Activated CD8-positive, alpha-beta memory T cell treated with anti-CD3 and anti-CD28 coated beads for 48 hours (primary cell): ENCODE measurements at regions not wholly inside any gene's neighbourhood (a gene's known extent, or its start where the extent isn't known, plus 50 kb on each side); places are given as distances from the start of the nearest gene placed in this dataset.

ENCODE experiments used
- DNase-seq, 3 experiments: peaks; one replicate each; pipeline ENCODE4 v3.0.0-alpha.2; 2020; ENCODE audit warnings: low read depth in 2 of 3, low spot score in 2 of 3

DNA sequence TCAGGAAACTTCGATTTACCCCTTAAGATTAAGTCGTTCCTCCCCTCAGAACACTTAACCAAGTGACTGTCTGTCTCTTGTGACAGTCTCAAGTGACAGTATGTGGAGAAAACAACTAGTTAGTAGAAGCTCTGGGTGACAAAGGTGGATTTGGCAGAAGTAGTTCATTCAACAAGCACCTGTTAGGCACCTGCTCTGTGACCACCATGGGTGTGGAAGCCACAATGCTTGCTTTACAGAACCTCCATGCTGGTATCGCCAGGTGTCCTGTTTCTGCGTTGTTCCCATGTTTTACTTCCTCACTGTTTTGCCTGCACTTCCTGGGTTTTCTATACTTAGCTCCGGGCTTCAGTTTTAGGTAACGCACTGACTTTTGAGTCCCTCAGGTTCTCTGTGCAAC lies 337.4 kb upstream of the DCC start:
- DNase-seq: no peak

DNA sequence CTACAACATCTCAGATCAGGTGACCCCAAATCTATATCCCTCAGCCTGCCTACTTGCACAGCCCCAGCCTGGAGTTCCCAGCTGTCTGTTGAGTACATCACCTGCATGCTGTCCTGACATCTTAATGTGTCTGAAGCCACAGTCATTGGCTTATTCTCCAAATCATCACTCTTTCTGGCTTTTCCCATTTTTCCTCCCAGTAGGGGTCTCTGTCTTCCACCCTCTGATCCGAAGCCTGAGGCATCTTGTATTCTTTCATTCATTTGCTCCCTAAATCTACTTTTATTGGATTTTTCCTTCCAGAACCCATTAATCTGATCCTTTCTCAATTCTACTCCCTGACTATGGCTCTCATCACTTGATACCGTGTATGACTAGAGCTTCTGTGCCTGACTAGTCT lies 332.9 kb upstream of the DCC start:
- DNase-seq: no peak

DNA sequence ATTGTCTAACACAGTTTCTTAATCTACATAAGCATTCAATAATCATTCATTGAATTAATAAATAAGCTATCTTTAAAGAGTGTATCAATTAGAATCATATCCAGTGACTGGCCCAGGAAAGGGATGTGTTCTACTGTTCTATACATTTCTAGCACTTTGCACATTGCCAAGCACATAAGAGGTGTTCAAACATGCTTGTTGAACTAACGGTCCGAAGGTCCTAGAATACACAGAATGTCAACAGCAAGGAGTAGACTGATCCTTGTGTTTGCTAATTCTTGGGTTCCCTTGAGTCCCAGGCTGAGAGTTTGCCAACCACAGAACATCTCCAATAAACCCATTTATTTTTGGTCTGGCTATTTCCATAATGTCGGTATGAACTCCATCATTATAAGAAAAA lies 331.7 kb upstream of the DCC start:
- DNase-seq: no peak

DNA sequence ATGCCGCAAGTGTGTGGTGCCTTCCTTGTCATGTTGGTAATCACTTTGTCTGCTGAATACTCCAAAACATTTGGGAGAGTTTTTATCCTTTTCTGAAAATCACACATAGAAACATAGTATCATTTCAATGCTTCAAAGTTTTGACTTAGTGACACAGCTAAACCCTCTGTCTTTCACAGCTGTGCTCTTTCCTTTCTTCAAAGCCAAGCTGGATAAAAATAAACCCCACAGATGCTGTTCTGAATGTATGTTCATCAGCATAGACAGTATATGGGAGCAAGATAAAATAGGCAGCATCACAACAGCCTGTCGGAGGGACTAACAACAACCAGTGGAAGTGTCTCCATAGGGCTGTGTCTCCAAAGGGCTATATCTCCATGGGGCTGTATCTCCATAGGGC lies 331.3 kb upstream of the DCC start:
- no peak for DNase-seq

DNA sequence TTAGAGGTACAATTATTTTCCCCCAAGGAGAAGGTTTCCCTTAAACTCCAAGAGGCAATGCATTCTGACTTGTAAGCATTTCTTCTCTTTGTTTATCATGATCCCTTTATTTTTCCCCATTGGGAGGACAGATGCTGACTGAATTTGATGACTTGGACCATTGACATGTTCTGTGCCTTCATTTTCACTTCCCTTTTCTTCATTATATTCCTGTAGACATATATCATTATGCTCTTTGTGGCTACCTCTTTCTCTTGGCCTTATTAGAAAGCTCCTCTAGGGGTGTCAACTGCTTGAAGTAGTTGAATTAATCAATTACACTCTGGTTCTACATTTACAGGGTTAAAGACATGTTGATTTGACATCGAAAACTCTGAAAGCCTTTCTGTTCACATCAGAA lies 330.0 kb upstream of the DCC start:
- no peak for DNase-seq

DNA sequence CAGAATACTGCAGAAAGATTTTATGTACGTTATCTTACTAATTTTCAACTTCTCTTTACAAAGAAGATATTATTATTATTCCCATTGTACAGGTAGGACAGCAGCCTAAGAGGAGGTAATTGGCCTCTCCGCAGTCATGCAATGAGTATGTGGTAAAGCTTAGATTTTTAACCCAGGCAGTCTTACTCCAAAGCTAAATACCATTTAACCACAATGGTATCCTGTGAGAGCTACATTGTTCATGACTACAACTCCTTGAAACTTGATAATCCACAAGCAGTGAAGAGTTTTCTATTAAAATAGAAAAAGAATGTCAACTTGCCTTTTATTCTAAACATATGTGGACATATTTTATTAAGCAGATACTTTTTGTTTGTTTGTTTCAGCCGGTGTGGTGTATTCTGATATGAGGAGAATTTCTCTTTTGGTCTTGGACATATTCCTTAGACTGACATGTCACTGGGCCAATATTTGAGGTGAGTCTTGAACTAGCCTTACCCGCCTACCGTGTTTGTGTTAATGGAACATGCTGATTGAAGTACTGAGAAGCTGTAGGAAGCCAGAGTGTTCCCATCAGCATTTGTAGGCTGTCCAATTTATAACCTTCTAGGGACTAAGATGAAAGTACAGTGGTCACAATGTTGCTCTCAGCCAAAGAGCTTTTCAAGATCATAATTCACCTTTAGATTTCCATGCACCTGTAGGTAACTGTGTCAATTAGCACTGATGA lies 293.9 kb upstream of the DCC start:
- DNase-seq: no peak

DNA sequence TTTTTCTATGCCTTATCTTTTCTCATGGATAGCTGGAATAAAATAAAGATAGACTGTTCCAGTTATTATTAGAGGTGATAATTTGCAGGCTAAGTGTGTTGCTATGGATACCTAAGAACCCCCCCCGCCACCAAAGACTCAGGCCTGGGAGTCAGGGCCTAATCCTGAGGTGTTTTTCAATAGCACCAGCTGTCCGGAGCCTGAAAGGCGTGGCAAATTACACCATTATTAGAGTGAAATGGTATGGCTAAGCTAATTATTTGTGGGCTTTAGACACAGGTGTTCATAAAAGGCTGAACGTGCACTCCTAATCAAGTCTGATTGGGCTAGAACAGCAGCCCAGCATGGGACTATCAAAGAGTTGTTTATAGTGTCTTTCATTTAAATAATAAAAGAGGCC lies 293.2 kb upstream of the DCC start:
- no peak for DNase-seq

DNA sequence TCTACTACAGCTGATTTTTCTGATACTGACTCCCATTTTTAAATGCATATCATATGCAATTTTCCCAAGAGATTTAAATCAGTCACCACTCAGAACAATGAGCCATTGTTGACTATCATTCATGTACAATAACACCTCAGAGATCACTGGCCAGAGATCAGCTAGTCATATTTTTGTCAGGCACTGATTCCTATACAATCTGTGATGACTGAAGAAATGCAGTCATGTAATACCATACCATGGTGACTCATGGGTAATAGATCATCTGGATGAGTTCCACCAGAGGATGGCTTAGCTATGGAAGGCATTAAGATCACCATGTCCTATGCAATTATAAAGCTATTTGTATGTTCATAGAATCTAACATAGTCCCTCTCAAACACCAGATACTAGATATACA lies 285.7 kb upstream of the DCC start:
- no peak for DNase-seq

DNA sequence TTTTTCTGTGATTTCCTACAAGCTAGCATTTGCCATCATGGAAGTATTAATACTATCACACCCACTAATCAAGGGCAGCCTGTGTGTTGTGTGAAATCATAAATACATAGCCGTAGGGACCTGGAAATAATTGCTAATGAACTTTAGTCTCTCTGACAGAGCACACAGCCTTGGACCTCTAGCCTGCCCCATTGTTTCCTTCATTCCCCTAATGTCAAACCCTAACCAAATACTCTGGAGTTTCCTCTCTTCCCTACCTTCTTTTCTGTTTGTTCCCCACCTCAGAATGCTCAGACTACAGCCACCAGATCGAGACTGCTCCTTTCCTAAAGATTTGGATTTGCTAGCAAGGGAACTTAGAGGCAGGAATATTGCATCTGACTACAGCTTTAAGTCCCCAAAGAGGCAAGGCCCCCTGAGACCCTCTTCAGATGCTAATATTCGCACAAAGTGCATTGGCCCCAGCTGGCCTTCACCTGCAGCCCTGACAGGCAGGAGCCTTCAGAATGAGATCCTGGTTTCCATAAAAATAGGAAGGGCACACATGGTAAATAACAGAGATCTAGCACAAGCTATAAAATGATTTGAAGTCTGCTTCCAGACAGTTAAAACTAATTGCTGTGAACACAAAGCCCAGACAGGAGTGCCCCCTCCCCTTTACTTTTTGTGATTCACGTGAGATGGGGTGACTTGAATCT lies 279.2 kb upstream of the DCC start:
- no peak for DNase-seq

DNA sequence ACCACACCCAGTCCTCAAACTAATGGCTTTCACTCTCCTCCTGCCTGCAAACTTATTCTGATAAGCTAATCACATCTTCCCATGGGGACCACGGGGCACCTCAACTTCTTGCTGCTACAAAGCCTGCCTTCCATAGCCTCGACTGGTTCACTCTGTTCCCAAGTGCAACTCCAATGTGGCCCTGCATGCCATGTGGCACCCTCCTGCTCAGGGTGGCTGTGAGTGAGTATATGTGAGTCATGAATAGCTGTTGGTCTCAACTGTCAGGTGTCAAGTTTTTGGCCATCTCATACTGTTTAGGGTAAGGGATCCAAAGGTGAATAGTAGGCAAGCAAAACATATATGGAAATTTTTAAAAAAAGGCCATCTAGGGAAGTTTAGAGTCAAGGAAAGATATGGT lies 276.1 kb upstream of the DCC start:
- DNase-seq: no peak

DNA sequence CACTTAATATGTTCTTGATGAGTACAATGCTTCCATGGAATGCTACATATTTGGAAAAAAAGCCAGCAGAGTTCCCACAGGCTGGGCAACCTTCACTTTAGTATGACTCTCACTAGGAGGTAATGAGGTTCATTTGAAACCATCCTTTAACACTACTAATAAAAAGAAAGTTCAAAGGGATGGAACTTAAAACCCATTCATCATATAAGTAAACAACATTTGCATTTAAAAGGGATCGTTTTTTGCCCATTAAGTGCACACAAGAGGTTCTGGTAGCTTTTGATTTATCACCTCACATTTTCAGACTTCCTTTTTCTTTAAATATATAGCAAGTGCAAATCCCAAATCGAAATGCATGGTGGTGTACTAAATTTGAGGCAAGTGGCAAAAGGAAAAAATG lies 270.8 kb upstream of the DCC start:
- no peak for DNase-seq

DNA sequence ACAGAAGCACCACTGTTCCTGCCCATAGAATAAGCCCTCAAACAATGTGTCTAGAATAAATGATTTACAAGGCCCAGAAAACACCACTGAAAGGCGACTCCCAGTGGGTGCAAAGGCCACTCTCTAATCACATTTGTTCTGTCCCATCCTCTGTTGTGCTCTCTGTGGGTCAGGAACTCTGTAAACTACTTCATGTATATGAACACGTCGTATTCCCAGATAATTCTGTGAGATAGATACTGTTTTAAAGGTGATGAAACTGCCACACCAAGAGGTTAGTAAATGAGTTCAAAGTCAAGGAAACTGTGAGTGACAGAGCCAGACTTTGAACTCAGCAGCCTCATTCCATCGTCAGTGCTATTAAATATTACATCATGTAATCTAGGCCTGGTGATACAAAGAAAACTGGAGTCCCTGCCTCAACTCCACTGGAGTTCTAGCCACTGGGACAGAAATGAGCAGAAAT lies 269.7 kb upstream of the DCC start:
- no peak for DNase-seq

DNA sequence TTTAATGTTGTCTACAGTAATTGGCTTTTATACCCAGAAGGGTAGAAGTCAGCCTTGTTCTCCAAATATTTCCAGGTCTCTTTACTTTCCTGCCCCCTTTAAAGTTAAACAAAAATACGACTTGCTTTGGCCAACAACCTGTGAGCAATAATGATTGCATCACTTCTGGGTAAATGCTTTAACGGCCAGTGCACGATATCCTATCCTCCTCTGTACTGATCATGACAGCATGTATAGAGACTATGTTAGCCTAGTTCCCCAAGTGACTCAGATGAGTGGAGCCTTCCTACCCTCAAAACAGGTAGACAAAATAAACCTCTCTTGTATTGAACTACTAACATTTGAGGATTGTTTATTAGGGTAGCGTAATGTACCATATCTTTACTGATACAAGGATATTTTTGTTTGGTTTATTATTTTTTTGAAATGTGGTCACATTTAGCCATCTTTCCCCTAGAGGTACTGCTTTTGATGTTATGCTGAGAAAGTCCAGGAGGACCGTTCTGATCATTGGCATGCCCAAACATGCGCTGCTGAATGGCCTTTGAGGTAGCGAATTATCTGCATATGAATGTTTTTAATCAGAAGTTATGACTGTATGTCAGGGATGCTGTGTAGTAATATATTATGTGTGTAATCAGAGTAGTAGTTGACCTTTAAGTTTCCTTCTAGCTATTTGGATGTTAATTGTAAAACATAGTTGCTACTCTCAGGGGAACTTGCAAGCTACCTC lies 262.6 kb upstream of the DCC start:
- DNase-seq: no peak

DNA sequence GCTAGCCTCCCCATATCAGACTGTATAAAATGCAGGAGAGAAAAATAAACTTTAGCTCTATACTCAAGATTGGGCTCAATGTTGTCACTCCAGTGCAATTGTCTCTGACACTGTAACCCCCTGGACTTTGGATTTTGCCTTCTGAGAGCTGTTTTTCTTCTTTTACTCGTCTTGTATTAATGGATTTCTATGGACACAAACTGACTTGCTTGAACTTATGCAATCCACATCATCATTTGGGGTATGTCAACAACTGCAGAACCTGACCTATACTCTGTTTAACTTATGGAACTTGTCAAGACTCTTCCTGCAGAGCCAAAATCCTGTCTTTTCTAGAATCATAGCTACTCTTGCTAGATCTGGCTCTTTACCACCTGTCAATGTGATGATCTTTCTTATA lies 257.8 kb upstream of the DCC start:
- no peak for DNase-seq

DNA sequence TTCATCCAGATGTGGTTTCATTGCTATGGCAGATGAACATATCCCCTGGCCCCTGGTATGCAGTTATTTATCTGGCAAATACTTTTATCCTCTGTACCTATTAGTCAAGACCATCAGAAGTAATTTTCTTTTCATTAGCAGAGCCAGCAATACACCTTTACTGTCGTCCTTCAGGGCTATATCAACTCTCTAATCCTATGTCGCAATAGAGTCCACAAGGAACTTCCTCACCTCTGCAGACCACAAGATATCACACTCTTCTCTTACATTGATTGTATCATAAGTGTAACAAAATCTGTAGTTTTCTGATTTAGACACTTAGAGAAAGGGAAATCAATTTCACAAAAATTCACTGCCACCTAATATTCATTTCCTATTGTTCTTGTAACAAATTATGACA lies 252.9 kb upstream of the DCC start:
- DNase-seq: no peak

DNA sequence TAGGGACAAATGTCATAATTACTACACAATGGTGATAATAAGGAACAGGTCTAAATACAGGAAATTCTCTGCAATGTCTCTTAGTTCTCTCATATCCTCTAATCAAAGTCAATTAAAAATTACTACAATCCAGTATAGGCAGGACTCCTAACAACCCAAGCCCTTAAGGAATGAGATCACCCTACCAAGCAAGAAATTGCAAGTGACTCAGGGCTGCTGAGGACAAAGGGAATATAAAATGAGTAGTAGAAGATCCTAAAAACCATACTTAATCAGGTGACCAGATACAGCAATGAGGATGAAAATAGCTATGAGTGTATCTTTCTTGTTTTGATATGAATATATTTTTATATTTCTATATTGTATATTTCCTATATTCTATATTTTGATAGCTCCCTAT lies 250.0 kb upstream of the DCC start:
- DNase-seq: no peak

DNA sequence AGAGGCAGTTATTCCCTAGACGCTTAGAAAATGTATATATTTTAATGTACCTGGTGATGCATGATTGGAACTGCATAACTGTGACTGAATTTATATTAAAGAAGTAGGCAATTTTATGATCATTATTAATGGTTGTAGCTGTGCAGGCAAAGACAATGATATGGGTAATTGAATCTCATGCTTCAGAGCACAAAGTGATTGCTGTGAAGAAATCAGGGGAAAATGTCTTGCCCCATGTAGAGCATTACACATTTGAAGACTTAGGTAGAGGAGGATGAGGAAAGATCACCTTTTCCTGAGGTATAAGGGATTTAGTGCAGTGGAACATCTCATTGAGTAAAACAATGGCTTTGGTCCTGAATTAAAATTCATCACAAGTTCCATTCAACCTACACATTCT lies 246.8 kb upstream of the DCC start:
- DNase-seq: no peak

DNA sequence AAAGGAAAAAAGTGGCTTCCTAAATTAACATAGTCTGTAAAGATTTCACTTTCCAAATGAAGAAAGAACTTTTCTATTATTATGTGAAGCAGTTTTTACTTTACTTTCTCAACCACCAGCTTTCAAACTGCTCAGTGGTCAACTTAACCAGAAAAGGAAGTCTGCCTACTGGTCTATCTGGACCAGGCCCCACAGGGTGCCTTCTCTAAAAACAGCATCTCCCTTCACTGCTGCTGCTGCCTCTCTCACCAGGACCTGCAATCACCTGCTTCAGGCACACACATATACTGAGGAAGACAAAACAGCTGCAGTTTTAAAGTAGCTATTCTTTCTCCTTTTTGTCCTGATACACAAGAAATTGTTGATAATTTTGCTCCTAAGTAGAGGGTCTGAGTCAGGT lies 221.3 kb upstream of the DCC start:
- DNase-seq: no peak

DNA sequence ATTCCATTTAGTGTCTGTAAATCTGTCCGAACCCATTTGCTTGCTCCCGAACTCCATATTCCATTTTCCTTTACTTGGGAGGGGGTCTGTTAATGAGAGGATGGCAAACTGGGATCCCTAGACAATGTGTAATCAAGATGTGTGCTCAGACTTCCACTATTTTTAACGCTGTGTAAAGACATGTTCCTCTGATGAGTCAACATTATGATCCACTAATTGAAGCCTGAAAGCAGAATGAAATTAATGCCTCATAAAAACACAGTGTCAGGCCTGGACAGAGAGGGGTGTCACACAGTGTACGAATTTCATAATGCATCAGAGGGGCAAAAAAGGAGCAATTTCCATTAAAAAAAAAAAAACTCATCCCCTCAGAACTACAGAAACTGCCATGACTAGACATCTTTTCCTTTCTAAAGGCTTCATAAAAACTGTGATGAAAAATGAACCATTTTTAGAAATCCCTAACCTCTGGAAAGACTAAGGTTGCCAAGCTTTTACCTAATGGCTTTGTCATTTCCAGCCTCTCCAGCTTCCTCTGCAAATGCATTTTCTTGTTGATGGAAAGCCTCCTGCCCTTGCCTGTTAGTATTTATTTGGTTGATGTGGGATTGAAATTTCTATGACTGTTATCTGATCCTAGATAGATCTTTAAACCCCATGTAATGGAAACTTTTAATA lies 209.2 kb upstream of the DCC start:
- DNase-seq: no peak

DNA sequence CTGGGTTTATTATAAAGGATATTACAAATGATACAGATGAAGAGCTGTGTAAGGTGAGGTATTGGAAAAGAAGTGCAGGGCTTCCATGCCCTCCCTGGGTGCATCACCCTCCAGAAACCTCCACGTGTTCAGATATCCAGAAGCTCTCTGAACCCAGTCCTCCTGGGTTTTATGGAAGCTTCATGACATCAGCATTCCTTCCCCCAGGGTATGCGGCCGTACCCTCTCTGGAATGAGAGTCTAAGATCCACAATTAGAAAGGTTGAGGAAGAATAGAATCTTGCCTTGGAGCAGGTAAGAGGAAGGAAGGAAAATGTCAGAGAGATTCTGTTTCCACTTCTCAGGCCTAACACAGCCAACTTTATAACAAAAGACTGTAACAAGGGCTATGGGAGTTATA lies 208.2 kb upstream of the DCC start:
- no peak for DNase-seq

DNA sequence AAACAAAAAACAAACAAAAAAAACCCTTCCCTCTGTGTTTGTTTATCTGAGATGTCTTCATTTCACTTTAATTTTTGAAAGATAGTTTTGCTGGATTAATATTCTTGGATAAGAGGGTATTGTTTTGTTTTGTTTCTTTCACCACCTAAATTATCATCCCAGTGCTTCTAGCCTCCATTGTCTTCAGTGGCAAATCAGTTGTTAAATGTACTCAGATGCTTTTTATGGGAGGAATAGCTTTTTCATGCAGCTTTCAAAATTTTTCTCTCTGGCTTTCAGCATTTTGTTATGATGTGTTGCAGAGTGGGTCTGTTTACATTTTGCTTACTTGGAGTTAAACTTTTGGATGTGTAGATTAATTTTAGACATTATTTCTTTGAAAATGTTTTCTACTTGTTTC lies 203.5 kb upstream of the DCC start:
- DNase-seq: no peak

DNA sequence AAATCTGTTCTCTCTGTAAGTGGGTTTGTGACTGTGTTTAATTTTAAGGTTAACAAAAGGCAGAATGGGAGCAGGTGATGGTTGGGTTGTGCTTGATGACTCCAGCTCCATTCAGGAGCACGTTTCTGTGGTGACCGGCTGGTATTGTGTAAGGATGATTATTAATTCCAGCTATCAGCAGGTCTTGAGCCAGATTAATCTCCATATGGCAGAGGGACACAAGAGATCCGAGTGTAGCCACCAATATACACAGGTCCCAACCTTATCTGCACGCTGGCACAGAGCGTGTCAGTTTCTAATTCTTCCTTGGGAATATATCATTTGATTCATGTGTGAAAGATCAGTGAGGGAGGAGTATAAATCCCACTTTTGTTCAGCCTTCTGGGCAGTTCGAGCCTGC lies 199.0 kb upstream of the DCC start:
- DNase-seq: no peak
